ENCODE measurements at regions not wholly inside any gene's neighbourhood (a gene's known extent, or its start where the extent isn't known, plus 50 kb on each side); places are given as distances from the start of the nearest gene placed in this dataset.

DNA sequence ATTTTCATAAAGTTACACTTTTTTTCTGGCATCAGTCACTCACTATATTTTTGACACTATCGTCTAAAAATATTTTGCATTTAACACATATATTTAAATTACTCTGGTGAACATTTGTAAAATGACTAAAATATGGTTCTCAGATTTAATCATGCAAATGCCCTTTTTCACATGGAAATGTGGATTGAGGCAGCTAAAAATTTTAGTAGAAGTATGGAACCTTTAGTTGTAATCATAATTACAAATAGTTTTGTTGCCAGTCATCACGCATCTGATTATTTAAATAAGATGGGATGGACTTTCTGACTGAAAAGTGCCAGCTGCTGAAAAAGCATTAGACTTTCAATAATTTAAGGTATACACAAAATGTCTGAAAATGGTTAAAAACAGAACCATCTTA, 119.3 kb downstream of the PDHA2 start:
- POLR2A ChIA-PET: no interaction called here
- Histone ChIP-seq H3K4me3 (ENCODE audit: low read depth in 2 of 2, low read length in 2 of 2) (no peak overlapping the region), H3K4me1 (ENCODE audit: control insufficient read depth, insufficient read depth, low read length) (no peaks in the 10 kb centered on the region), H3K9me3 (ENCODE audit: control insufficient read depth, insufficient read depth, low read depth, low read length) (no peaks in the 10 kb centered on the region), H3K27ac (ENCODE audit: low read length) (no peak overlapping the region), H3K27me3 (ENCODE audit: control insufficient read depth, insufficient read depth, low read length) (no peaks in the 10 kb centered on the region), H3K36me3 (ENCODE audit: control insufficient read depth, insufficient read depth, low read length) (no peaks in the 10 kb centered on the region)
- intact Hi-C loops (cut with micrococcal nuclease; ENCODE audit: unreplicated experiment) (no loop called here), in situ Hi-C loops (cut with HindIII; ENCODE audit: low pct_unique_long_range_greater_than_20kb, low sequenced_read_pairs) (no loop called here)
- TF ChIP-seq CTCF (IDR thresholded peaks at IDR 0.05) (no peak), TCF7L2 (IDR thresholded peaks at IDR 0.05; ENCODE audit: low read depth, low read length) (no peak), POLR2AphosphoS5 (IDR thresholded peaks at IDR 0.05; ENCODE audit: low read depth, low read length) (no peak), SIN3A (IDR thresholded peaks at IDR 0.05; ENCODE audit: borderline replicate concordance, insufficient read depth, low read depth, low read length) (no peak), REST (IDR thresholded peaks at IDR 0.05; ENCODE audit: insufficient read depth in 1 of 2, low read depth in 2 of 2, low read length in 1 of 2) (no peak)
- no peak for ATAC-seq
- CTCF ChIA-PET: no interaction called here
- no TSS peak for BruUV-seq (replicated peaks)
- DNase-seq (ENCODE audit: low read depth, low spot score): no peak

GRCh38 chr4:95959633-95960032, 119.7 kb downstream of the PDHA2 start:
- no TSS peak for BruUV-seq (replicated peaks)
- ChIA-PET CTCF (no interaction called here), POLR2A (no interaction called here)
- Histone ChIP-seq H3K27me3 (ENCODE audit: control insufficient read depth, insufficient read depth, low read length) (no peaks in the 10 kb centered on the region), H3K36me3 (ENCODE audit: control insufficient read depth, insufficient read depth, low read length) (no peaks in the 10 kb centered on the region), H3K9me3 (ENCODE audit: control insufficient read depth, insufficient read depth, low read depth, low read length) (no peaks in the 10 kb centered on the region), H3K4me1 (ENCODE audit: control insufficient read depth, insufficient read depth, low read length) (no peaks in the 10 kb centered on the region), H3K4me3 (ENCODE audit: low read depth in 2 of 2, low read length in 2 of 2) (no peak overlapping the region), H3K27ac (ENCODE audit: low read length) (no peak overlapping the region)
- in situ Hi-C loops (cut with HindIII; ENCODE audit: low pct_unique_long_range_greater_than_20kb, low sequenced_read_pairs): no loop called here
- TF ChIP-seq REST (IDR thresholded peaks at IDR 0.05; ENCODE audit: insufficient read depth in 1 of 2, low read depth in 2 of 2, low read length in 1 of 2): no peak
- no peak for TF ChIP-seq CTCF (IDR thresholded peaks at IDR 0.05)
- TF ChIP-seq TCF7L2 (IDR thresholded peaks at IDR 0.05; ENCODE audit: low read depth, low read length): no peak
- no peak for TF ChIP-seq POLR2AphosphoS5 (IDR thresholded peaks at IDR 0.05; ENCODE audit: low read depth, low read length)
- TF ChIP-seq SIN3A (IDR thresholded peaks at IDR 0.05; ENCODE audit: borderline replicate concordance, insufficient read depth, low read depth, low read length): no peak
- ATAC-seq (no peak), DNase-seq (ENCODE audit: low read depth, low spot score) (no peak)
- intact Hi-C loops (cut with micrococcal nuclease; ENCODE audit: unreplicated experiment): no loop called here

All from Panc1 (cell line).